ENCODE measurements at regions not wholly inside any gene's neighbourhood (a gene's known extent, or its start where the extent isn't known, plus 50 kb on each side); places are given as distances from the start of the nearest gene placed in this dataset.

DNA sequence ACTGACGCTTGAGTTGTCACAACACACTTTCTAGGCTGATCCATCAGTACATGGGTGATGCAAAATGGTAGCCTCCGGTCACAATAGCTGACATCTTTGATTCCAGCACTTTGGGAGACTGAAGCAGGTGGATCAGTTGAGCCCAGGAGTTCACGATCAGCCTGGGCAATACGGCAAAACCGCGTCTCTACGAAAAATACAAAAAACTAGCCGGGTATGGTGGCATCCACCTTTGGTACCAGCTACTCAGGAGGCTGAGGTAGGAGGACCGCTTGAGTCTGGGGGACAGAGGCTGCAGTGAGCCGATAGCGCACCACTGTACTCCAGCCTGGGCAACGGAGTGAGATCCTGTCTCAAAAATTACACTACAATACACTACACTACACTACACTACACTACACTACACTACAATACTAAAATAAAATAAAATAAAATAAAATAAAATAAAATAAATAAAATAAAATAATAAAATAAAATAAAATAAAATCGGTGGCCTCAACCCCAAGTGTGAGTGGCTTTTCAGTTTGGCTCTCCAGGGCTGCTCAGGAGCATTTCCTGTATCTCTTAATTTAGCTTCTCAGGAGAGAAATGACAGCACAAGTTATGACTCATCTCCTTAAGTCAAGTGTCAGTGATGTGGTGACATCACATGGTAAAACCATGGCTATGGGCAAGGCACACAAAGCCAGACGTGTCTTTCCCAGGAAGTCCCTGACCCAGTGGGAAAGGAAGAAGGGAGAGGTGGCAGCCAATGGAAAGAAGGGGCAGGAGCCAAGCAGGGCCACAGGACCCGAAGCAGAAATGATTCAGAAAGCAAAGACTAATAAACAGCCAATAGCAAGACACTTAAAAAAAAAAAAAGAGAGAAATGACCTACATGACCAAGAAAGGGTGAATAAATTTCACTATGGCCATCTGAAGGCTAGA, 75.3 kb upstream of the TBC1D3K start (continued):
- TF ChIP-seq FOXK2 (IDR thresholded peaks at IDR 0.05) (no peak), SKIL (IDR thresholded peaks at IDR 0.05; ENCODE audit: low read depth, poor library complexity, severe bottlenecking) (peak; percentile 43), BCLAF1 (IDR thresholded peaks at IDR 0.05) (no peak), CHD2 (IDR thresholded peaks at IDR 0.05; ENCODE audit: borderline replicate concordance, low read depth, low read length) (no peak), TAF1 (IDR thresholded peaks at IDR 0.05; ENCODE audit: borderline replicate concordance, low read depth, low read length) (no peak), IKZF2 (IDR thresholded peaks at IDR 0.05) (peak; percentile 96), HDAC2 (IDR thresholded peaks at IDR 0.05) (no peak), TBL1XR1 (IDR thresholded peaks at IDR 0.05; ENCODE audit: low read depth, low read length) (no peak), RAD51 (IDR thresholded peaks at IDR 0.05) (peak; percentile 74), MEF2A (IDR thresholded peaks at IDR 0.05; ENCODE audit: insufficient read depth, low read depth, low read length) (peak; percentile 86; the same call in 1 of the 2 replicates), SMAD1 (IDR thresholded peaks at IDR 0.05; ENCODE audit: low read depth, partially characterized antibody) (no peak), BCL11A (IDR thresholded peaks at IDR 0.05; ENCODE audit: low read depth, low read length) (peak; percentile 46; the same call in 1 of the 2 replicates), PKNOX1 (IDR thresholded peaks at IDR 0.05) (peak; percentile 81), USF1 (IDR thresholded peaks at IDR 0.05; ENCODE audit: borderline replicate concordance, extremely low read length, insufficient read depth, low read depth, low read length) (no peak), EGR1 (IDR thresholded peaks at IDR 0.05; ENCODE audit: borderline replicate concordance in 1 of 2, low read depth in 2 of 2, low read length in 2 of 2) (no peak)
- TF ChIP-seq, protein P1, sequence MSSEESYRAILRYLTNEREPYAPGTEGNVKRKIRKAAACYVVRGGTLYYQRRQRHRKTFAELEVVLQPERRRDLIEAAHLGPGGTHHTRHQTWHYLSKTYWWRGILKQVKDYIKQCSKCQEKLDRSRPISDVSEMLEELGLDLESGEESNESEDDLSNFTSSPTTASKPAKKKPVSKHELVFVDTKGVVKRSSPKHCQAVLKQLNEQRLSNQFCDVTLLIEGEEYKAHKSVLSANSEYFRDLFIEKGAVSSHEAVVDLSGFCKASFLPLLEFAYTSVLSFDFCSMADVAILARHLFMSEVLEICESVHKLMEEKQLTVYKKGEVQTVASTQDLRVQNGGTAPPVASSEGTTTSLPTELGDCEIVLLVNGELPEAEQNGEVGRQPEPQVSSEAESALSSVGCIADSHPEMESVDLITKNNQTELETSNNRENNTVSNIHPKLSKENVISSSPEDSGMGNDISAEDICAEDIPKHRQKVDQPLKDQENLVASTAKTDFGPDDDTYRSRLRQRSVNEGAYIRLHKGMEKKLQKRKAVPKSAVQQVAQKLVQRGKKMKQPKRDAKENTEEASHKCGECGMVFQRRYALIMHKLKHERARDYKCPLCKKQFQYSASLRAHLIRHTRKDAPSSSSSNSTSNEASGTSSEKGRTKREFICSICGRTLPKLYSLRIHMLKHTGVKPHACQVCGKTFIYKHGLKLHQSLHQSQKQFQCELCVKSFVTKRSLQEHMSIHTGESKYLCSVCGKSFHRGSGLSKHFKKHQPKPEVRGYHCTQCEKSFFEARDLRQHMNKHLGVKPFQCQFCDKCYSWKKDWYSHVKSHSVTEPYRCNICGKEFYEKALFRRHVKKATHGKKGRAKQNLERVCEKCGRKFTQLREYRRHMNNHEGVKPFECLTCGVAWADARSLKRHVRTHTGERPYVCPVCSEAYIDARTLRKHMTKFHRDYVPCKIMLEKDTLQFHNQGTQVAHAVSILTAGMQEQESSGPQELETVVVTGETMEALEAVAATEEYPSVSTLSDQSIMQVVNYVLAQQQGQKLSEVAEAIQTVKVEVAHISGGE (CRISPR knock-in tag; IDR thresholded peaks at IDR 0.05): no peak
- TF ChIP-seq, protein P2, sequence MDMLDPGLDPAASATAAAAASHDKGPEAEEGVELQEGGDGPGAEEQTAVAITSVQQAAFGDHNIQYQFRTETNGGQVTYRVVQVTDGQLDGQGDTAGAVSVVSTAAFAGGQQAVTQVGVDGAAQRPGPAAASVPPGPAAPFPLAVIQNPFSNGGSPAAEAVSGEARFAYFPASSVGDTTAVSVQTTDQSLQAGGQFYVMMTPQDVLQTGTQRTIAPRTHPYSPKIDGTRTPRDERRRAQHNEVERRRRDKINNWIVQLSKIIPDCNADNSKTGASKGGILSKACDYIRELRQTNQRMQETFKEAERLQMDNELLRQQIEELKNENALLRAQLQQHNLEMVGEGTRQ (IDR thresholded peaks at IDR 0.05; ENCODE audit: borderline replicate concordance, low read depth, low read length): peak; percentile 18; the same call in 1 of the 2 replicates

All from GM12878 (cell line).